WERI-Rb-1 (cell line): ENCODE measurements at regions not wholly inside any gene's neighbourhood (a gene's known extent, or its start where the extent isn't known, plus 50 kb on each side); places are given as distances from the start of the nearest gene placed in this dataset.
"Not testable (repeated sequence)": the region's sequence is repeated elsewhere in the genome, so short reads cannot be mapped to it uniquely, and the experiment has no call there.

Source experiments
- DNase-seq: peaks from one replicate; pipeline ENCODE4 v3.0.0-alpha.2; 2020
- H3K27ac ChIP-seq: fragments of 250-450 bp; sonication (Bioruptor Pico); 2 replicates; pipeline ENCODE4 v1.5.1; 2020; ENCODE audit warnings: mild to moderate bottlenecking, moderate library complexity
- H3K27me3 ChIP-seq: fragments of 250-450 bp; sonication (Bioruptor Pico); 2 replicates; pipeline ENCODE4 v1.5.1; 2021; ENCODE audit warnings: mild to moderate bottlenecking, low read depth, moderate library complexity; ENCODE audit not compliant: insufficient read depth, severe bottlenecking
- H3K36me3 ChIP-seq: fragments of 250-450 bp; sonication (Bioruptor Pico); 2 replicates; pipeline ENCODE4 v1.5.1; 2020; ENCODE audit warnings: mild to moderate bottlenecking, moderate library complexity
- H3K4me3 ChIP-seq: 2 replicates; pipeline ENCODE4 v1.5.1; 2011; ENCODE audit warnings: low read depth, mild to moderate bottlenecking, control low read depth, low read length
- H3K9me3 ChIP-seq: fragments of 250-450 bp; sonication (Bioruptor Pico); 2 replicates; pipeline ENCODE4 v1.5.1; 2021; ENCODE audit warnings: mild to moderate bottlenecking, moderate library complexity; ENCODE audit not compliant: severe bottlenecking
- TF ChIP-seq, protein P1 (sequence below): IDR thresholded peaks from 2 replicates; pipeline ENCODE4 v1.5.1; 2011; ENCODE audit warnings: low read depth, mild to moderate bottlenecking, control low read depth, inconsistent platforms, low read length

DNA sequence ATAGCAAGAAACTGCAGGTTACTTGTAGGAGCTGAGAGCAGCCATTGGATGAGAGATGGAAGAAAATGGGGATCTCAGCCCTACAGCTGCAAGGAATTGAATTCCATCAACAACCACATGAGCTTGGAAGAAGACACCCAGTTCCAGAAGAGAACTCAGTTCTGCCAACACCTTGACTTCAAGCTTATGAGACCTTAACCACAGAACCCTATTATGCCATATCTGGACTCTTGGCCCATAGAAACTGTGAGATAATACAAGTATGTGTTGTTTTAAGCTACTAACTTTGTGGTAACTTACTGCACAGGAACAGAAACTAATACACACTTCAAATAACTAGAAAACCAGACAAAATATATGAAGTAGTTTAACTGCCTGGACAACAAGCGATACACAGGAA lies 212.4 kb upstream of the CACNA2D1 start:
- no peaks in the 10 kb centered on the region for H3K9me3 ChIP-seq
- no peak for DNase-seq
- no peaks in the 10 kb centered on the region for H3K27me3 ChIP-seq
- H3K36me3 ChIP-seq: no peaks in the 10 kb centered on the region
- H3K27ac ChIP-seq: no peak overlapping the region
- TF ChIP-seq, protein P1, sequence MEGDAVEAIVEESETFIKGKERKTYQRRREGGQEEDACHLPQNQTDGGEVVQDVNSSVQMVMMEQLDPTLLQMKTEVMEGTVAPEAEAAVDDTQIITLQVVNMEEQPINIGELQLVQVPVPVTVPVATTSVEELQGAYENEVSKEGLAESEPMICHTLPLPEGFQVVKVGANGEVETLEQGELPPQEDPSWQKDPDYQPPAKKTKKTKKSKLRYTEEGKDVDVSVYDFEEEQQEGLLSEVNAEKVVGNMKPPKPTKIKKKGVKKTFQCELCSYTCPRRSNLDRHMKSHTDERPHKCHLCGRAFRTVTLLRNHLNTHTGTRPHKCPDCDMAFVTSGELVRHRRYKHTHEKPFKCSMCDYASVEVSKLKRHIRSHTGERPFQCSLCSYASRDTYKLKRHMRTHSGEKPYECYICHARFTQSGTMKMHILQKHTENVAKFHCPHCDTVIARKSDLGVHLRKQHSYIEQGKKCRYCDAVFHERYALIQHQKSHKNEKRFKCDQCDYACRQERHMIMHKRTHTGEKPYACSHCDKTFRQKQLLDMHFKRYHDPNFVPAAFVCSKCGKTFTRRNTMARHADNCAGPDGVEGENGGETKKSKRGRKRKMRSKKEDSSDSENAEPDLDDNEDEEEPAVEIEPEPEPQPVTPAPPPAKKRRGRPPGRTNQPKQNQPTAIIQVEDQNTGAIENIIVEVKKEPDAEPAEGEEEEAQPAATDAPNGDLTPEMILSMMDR: no peak
- no peak overlapping the region for H3K4me3 ChIP-seq

DNA sequence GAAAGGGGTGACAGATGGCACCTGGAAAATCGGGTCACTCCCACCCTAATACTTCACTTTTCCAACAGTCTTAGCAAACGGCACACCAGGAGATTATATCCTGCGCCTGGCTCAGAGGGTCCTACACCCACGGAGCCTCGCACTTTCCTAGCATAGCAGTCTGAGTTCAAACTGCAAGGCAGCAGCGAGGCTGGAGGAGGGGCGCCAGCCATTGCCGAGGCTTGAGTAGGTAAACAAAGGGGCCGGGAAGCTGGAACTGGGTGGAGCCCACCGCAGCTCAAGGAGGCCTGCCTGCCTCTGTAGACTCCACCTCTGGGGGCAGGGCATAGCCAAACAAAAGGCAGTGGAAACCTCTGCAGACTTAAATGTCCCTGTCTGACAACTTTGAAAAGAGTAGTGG lies 206.5 kb upstream of the CACNA2D1 start:
- not testable (repeated sequence) for H3K36me3 ChIP-seq, H3K27ac ChIP-seq, DNase-seq, H3K4me3 ChIP-seq, H3K27me3 ChIP-seq, H3K9me3 ChIP-seq

DNA sequence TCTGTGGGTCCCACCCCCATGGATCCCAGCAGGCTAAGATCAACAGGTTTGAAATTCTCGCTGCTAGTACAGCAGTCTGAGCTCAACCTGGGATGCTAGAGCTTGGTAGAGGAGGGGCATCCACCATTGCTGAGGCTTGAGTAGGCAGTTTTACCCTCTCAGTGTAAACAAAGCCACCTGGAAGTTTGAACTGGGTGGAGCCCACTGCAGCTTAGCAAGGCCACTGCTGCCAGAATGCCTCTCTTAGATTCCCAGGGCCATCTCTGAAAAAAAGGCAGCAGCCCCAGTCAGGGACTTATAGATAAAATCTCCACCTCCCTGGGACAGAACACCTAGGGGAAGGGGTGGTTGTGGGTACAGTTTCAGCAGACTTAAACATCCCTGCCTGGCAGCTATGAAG lies 190.0 kb upstream of the CACNA2D1 start:
- DNase-seq: no peak
- no peak overlapping the region for H3K4me3 ChIP-seq
- H3K27me3 ChIP-seq: no peaks in the 10 kb centered on the region
- no peaks in the 10 kb centered on the region for H3K9me3 ChIP-seq
- no peak overlapping the region for H3K27ac ChIP-seq
- H3K36me3 ChIP-seq: no peaks in the 10 kb centered on the region
- TF ChIP-seq, protein P1: no peak

DNA sequence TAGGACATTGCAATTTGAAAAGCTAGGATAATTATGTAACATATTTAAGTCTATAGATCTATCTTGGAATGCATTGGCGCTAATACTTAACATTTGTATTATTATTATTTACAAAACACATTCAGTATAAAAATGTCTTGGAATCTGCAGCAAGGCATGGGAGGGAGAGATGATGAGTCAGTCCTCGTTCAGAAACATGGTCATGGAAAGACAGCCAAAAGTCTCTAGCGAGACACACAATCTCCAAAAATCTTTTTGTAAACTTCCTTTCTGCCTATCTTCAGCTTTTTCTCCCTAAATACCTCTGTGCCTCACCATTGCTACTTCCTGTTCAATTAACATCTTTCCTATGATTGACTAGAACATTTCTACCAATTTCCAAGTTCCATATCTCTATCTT lies 188.4 kb upstream of the CACNA2D1 start:
- no peaks in the 10 kb centered on the region for H3K27me3 ChIP-seq
- no peak overlapping the region for H3K4me3 ChIP-seq
- TF ChIP-seq, protein P1: no peak
- no peaks in the 10 kb centered on the region for H3K9me3 ChIP-seq
- no peaks in the 10 kb centered on the region for H3K36me3 ChIP-seq
- H3K27ac ChIP-seq: no peak overlapping the region
- no peak for DNase-seq

DNA sequence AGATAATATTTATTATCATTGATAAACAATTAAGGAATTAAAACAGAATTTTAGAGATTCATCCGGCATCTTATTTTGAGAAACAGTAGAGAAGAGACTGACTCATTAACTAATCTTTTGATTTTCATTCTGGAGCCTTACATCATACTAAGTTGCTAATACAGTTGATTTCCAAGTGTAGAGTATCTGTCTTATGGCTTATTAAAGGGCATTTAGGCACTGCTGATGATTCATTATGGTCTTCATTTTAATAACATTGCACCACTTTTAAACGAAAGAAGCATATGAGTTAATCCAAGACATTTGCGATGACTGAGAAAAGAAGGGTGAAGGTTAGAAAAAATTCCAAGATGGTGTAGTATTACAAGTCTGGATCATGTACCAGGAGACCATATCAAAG lies 186.0 kb upstream of the CACNA2D1 start:
- no peaks in the 10 kb centered on the region for H3K36me3 ChIP-seq
- no peak overlapping the region for H3K4me3 ChIP-seq
- TF ChIP-seq, protein P1: no peak
- H3K9me3 ChIP-seq: no peaks in the 10 kb centered on the region
- H3K27me3 ChIP-seq: no peaks in the 10 kb centered on the region
- DNase-seq: no peak
- H3K27ac ChIP-seq: no peak overlapping the region

DNA sequence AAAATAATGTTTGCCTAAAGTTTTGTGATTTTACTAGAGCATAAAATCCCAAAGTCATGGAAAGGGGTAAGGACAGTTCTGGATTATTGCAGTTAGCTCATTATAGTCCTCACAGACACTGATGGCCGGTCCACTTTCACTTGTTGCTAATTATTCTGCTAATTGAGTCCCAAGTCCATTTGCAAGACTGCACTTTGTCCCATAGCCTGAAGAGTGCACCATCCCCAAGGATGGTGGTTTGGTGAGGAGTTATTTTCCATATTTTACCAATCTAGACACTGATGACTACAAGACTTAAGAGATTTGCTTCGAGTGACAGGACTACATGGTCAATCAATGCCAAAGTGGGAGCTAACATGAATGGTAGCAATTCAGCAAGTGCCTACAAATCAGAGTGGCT lies 181.8 kb upstream of the CACNA2D1 start:
- Histone ChIP-seq H3K27ac (no peak overlapping the region), H3K36me3 (no peaks in the 10 kb centered on the region), H3K4me3 (no peak overlapping the region), H3K27me3 (no peaks in the 10 kb centered on the region), H3K9me3 (no peaks in the 10 kb centered on the region)
- TF ChIP-seq, protein P1: no peak
- DNase-seq: no peak
